ENCODE measurements at regions not wholly inside any gene's neighbourhood (a gene's known extent, or its start where the extent isn't known, plus 50 kb on each side); places are given as distances from the start of the nearest gene placed in this dataset.
"Not testable (repeated sequence)": the region's sequence is repeated elsewhere in the genome, so short reads cannot be mapped to it uniquely, and the experiment has no call there.

- no peak for DNase-seq (ENCODE audit: low read depth in 2 of 3, low spot score in 2 of 3)
These were observed 102.3 kb downstream of the ZFY start for GRCh38 chrY:3037471-3037870.

GRCh38 chrY:3040415-3040814, 105.2 kb downstream of the ZFY start:
- DNase-seq (ENCODE audit: low read depth in 2 of 3, low spot score in 2 of 3): no peak

- DNase-seq (ENCODE audit: low read depth in 2 of 3, low spot score in 2 of 3): no peak
These were observed 106.8 kb downstream of the ZFY start for GRCh38 chrY:3041985-3042384.

GRCh38 chrY:3042901-3043300, 107.7 kb downstream of the ZFY start:
- no peak for DNase-seq (ENCODE audit: low read depth in 2 of 3, low spot score in 2 of 3)

GRCh38 chrY:3045048-3045447, 109.9 kb downstream of the ZFY start:
- peak in 1 of 3 donors; percentile 4 for DNase-seq (ENCODE audit: low read depth in 2 of 3, low spot score in 2 of 3)

GRCh38 chrY:3055496-3055895, 120.3 kb downstream of the ZFY start:
- not testable (repeated sequence) for DNase-seq (ENCODE audit: low read depth in 2 of 3, low spot score in 2 of 3)

- not testable (repeated sequence) for DNase-seq (ENCODE audit: low read depth in 2 of 3, low spot score in 2 of 3)
These were observed 123.2 kb downstream of the ZFY start for GRCh38 chrY:3058342-3058741.

- DNase-seq (ENCODE audit: low read depth in 2 of 3, low spot score in 2 of 3): not testable (repeated sequence)
These were observed 125.5 kb downstream of the ZFY start for GRCh38 chrY:3060671-3061070.

GRCh38 chrY:3088149-3088548, 153.0 kb downstream of the ZFY start:
- DNase-seq (ENCODE audit: low read depth in 2 of 3, low spot score in 2 of 3): not testable (repeated sequence)

- DNase-seq (ENCODE audit: low read depth in 2 of 3, low spot score in 2 of 3): not testable (repeated sequence)
These were observed 173.5 kb downstream of the ZFY start for GRCh38 chrY:3108674-3109073.

- not testable (repeated sequence) for DNase-seq (ENCODE audit: low read depth in 2 of 3, low spot score in 2 of 3)
These were observed 185.1 kb downstream of the ZFY start for GRCh38 chrY:3120234-3120633.

- not testable (repeated sequence) for DNase-seq (ENCODE audit: low read depth in 2 of 3, low spot score in 2 of 3)
These were observed 185.5 kb downstream of the ZFY start for GRCh38 chrY:3120716-3121115.

GRCh38 chrY:3123482-3123881, 188.3 kb downstream of the ZFY start:
- peak in 1 of 3 donors; percentile 0 for DNase-seq (ENCODE audit: low read depth in 2 of 3, low spot score in 2 of 3)

GRCh38 chrY:3171074-3171473, 235.9 kb downstream of the ZFY start:
- DNase-seq (ENCODE audit: low read depth in 2 of 3, low spot score in 2 of 3): not testable (repeated sequence)

- DNase-seq (ENCODE audit: low read depth in 2 of 3, low spot score in 2 of 3): not testable (repeated sequence)
These were observed 259.9 kb downstream of the ZFY start for GRCh38 chrY:3195035-3195434.

GRCh38 chrY:3202287-3202686, 267.1 kb downstream of the ZFY start:
- DNase-seq (ENCODE audit: low read depth in 2 of 3, low spot score in 2 of 3): not testable (repeated sequence)

GRCh38 chrY:3206733-3207132, 271.6 kb downstream of the ZFY start:
- DNase-seq (ENCODE audit: low read depth in 2 of 3, low spot score in 2 of 3): not testable (repeated sequence)

GRCh38 chrY:3213183-3213582, 278.0 kb downstream of the ZFY start:
- not testable (repeated sequence) for DNase-seq (ENCODE audit: low read depth in 2 of 3, low spot score in 2 of 3)

GRCh38 chrY:3218134-3218533, 283.0 kb downstream of the ZFY start:
- not testable (repeated sequence) for DNase-seq (ENCODE audit: low read depth in 2 of 3, low spot score in 2 of 3)

GRCh38 chrY:3218559-3218958, 283.4 kb downstream of the ZFY start:
- not testable (repeated sequence) for DNase-seq (ENCODE audit: low read depth in 2 of 3, low spot score in 2 of 3)

- not testable (repeated sequence) for DNase-seq (ENCODE audit: low read depth in 2 of 3, low spot score in 2 of 3)
These were observed 316.0 kb upstream of the TGIF2LY start for GRCh38 chrY:3262911-3263310.

GRCh38 chrY:3288063-3288462, 290.8 kb upstream of the TGIF2LY start:
- DNase-seq (ENCODE audit: low read depth in 2 of 3, low spot score in 2 of 3): not testable (repeated sequence)

GRCh38 chrY:3297235-3297634, 281.6 kb upstream of the TGIF2LY start:
- not testable (repeated sequence) for DNase-seq (ENCODE audit: low read depth in 2 of 3, low spot score in 2 of 3)
